IPS-20b (cell line): ENCODE measurements at regions not wholly inside any gene's neighbourhood (a gene's known extent, or its start where the extent isn't known, plus 50 kb on each side); places are given as distances from the start of the nearest gene placed in this dataset.

ENCODE experiments used
- H3K27ac ChIP-seq: one replicate; pipeline ENCODE4 v1.5.1; 2013; ENCODE audit warnings: low read length
- H3K27me3 ChIP-seq: 2 replicates; pipeline ENCODE4 v1.6.1; 2013; ENCODE audit warnings: mild to moderate bottlenecking, low read length, inconsistent platforms; ENCODE audit not compliant: insufficient read depth
- H3K36me3 ChIP-seq: 2 replicates; pipeline ENCODE4 v1.6.1; 2013; ENCODE audit warnings: low read depth, mild to moderate bottlenecking, inconsistent platforms, low read length, moderate library complexity; ENCODE audit not compliant: insufficient read depth
- H3K4me1 ChIP-seq: 2 replicates; pipeline ENCODE4 v1.6.1; 2013; ENCODE audit warnings: mild to moderate bottlenecking, control low read depth, inconsistent platforms, low read length, moderate library complexity; ENCODE audit not compliant: insufficient read depth
- H3K4me3 ChIP-seq: 2 replicates; pipeline ENCODE4 v1.5.1; 2013; ENCODE audit warnings: mild to moderate bottlenecking, low read length, inconsistent platforms
- H3K9ac ChIP-seq: 2 replicates; pipeline ENCODE4 v1.6.1; 2013; ENCODE audit warnings: low read depth, mild to moderate bottlenecking, inconsistent platforms, low read length, moderate library complexity
- H3K9me3 ChIP-seq: 2 replicates; pipeline ENCODE4 v1.6.1; 2013; ENCODE audit warnings: mild to moderate bottlenecking, low read depth, low read length, inconsistent platforms; ENCODE audit not compliant: insufficient read depth

DNA sequence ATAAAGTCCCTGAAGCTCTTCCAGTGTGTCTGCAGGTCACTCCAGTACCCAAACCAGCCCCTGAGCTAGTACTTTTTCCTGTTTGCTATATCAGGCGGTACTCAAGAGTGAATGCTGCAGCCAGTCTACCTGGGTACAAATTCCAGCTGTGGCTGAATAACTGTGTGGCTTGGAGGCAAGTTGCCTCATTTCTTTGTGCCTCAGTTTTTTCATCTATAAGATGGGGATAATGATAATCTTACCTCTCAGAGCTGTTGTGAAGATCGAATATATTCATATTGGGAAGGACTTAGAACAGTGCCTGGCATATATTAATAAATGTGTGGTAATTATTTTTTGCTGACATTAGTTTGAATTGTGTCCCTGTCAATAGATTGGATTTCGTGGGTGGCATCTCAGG, 191.2 kb downstream of the WDR11 start:
- Histone ChIP-seq H3K4me3 (no peak overlapping the region), H3K27ac (no peak overlapping the region), H3K36me3 (no peaks in the 10 kb centered on the region), H3K9me3 (no peaks in the 10 kb centered on the region), H3K4me1 (no peaks in the 10 kb centered on the region), H3K27me3 (no peaks in the 10 kb centered on the region), H3K9ac (no peak overlapping the region)

DNA sequence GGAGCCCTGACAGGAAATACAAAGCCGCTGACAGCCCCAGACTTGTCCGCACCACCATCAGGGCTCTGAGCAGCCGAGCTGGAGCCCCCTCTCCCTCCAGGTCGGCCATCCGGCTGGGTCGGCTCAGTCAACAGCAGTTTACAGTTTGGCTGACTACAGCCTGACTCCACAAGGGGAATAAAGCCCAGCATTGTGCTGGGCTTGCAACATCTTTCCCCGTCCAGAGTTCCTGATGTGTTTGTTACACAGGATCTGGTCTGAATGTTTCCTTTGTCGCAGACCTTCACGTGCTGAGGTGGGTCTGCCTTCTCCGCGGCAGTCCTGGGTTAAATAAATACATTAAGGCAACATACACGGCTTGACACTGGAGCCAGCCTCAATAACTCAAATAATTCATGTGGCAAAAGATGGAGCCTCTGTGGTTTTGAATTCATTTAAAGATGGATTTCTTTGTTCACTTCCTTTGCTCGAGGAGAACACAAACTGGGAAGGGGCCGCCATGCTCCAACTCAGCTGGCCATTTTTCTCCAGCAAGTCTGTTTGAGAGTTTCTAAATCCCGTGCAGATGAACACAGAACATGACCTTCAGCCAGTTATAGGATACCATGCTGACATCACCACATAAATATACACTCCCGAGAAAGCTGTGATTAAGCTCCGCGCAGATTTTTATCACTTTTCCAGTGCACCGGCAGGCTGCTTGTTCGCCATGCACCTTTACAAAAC, 192.1 kb downstream of the WDR11 start:
- Histone ChIP-seq H3K4me1 (no peaks in the 10 kb centered on the region), H3K4me3 (no peak overlapping the region), H3K27ac (no peak overlapping the region), H3K27me3 (no peaks in the 10 kb centered on the region), H3K9me3 (no peaks in the 10 kb centered on the region), H3K9ac (no peak overlapping the region), H3K36me3 (no peaks in the 10 kb centered on the region)

DNA sequence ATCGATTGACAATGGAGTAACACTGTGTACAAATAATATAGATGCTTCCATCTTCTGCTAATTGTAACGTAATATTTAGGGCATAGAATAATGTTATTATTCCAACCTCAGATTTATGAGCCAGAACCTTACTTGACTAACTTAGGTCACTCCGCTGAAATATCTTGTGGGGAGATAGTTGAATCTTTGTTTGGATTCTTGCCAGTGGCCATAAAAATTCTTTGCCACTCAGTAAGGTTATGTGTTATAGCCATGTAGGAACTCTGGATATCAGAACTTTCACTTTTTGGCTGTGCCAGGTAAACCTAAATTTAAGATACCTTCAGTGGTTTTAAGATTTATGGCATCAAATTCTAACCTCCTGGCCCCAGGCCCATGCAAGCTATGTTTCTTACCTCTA, 197.6 kb downstream of the WDR11 start:
- Histone ChIP-seq H3K9me3 (no peaks in the 10 kb centered on the region), H3K27ac (no peak overlapping the region), H3K36me3 (no peaks in the 10 kb centered on the region), H3K4me1 (no peaks in the 10 kb centered on the region), H3K27me3 (no peaks in the 10 kb centered on the region), H3K9ac (no peak overlapping the region), H3K4me3 (no peak overlapping the region)

DNA sequence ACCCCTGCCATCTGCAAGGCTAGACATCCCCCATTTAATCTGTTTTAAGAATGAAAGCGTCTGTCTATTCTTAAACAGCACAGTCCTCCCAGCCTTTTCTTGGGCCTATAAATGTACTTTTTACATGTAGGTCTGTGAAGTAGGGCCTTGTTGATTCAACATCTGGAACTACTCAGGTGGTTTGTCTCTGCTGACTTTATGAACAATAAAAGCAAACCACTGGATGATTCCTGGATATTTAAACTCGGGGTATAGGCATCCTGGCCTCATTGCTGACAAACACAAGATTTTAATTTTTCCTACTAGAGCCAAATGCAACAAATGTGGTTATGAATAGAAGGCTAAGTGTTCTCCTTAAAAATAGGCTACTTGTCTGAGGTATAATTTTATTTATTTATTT, 198.3 kb downstream of the WDR11 start:
- H3K4me3 ChIP-seq: no peak overlapping the region
- no peak overlapping the region for H3K9ac ChIP-seq
- no peaks in the 10 kb centered on the region for H3K36me3 ChIP-seq
- no peak overlapping the region for H3K27ac ChIP-seq
- no peaks in the 10 kb centered on the region for H3K4me1 ChIP-seq
- H3K27me3 ChIP-seq: no peaks in the 10 kb centered on the region
- no peaks in the 10 kb centered on the region for H3K9me3 ChIP-seq

DNA sequence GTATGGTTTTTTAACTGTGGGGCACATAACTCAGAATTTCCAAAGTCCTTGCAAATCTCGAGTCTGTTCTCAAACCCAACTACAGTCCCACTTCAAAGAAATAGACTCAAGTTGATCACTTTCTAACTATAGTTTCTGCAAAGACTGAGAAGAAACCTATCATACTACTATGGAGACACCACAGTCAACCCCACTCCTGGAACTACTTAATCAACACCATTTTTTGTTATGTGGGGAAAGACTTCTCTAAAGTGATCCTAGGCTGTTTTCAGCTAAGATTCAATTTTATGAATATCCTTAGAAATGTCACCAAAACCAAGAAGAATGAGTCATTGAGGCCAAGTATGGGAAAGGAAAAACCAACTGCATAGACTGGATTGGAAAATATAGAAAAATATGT, 198.8 kb downstream of the WDR11 start:
- Histone ChIP-seq H3K9me3 (no peaks in the 10 kb centered on the region), H3K27me3 (no peaks in the 10 kb centered on the region), H3K4me1 (no peaks in the 10 kb centered on the region), H3K27ac (no peak overlapping the region), H3K9ac (no peak overlapping the region), H3K36me3 (no peaks in the 10 kb centered on the region), H3K4me3 (no peak overlapping the region)

DNA sequence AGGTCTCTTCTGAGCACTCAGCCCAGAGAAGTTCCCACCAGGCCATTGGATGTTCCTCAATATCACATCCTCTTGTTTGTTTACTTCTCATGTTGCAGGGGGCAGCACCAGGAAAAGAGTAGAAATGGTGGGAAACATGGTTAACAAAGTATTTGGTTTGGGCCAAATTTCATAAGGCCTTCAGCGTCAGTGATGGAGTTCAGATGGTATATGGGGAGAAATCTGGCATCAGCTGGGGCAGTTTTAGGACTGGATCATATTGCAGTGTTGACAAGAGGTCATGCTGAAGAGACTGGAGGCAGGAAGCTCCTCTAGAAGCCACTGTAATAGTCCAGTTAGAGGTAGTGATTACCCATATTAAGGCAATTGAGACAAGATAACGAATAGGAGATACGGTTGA, 200.0 kb downstream of the WDR11 start:
- Histone ChIP-seq H3K4me1 (no peaks in the 10 kb centered on the region), H3K9me3 (no peaks in the 10 kb centered on the region), H3K27ac (no peak overlapping the region)

DNA sequence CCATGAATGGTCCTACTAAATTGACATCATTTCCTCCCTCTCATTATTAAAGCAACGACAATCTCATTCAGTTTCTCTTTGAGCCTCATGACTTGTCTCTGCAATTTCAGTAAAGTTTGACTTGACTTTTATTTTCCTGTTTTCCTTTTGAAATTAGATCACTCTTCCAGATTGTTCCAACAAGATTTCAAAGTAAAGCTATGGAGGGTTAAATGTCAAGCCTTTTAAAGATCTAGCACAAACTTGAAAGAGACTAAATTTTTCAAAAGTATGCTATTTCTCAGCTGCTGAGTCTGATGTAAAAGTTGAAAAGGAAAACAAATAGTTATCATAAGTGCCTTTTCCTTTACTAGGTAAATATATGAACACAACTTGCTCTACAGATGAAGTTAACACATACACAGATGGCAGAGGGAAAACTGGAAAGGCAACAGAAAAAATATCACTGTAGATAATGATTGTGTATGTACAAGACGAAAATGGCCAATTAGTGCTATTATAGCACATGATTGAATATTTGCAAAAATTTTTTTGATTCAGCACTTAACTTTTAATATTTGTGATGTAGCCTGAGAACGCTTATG, 200.6 kb downstream of the WDR11 start:
- no peaks in the 10 kb centered on the region for H3K36me3 ChIP-seq
- H3K4me3 ChIP-seq: no peak overlapping the region
- no peaks in the 10 kb centered on the region for H3K9me3 ChIP-seq
- no peaks in the 10 kb centered on the region for H3K27me3 ChIP-seq
- H3K4me1 ChIP-seq: no peaks in the 10 kb centered on the region
- no peak overlapping the region for H3K27ac ChIP-seq
- no peak overlapping the region for H3K9ac ChIP-seq

More for the DNA sequence above, 200.0 kb downstream of the WDR11 start:
- Histone ChIP-seq H3K36me3 (no peaks in the 10 kb centered on the region), H3K9ac (no peak overlapping the region), H3K27me3 (no peaks in the 10 kb centered on the region), H3K4me3 (no peak overlapping the region)

DNA sequence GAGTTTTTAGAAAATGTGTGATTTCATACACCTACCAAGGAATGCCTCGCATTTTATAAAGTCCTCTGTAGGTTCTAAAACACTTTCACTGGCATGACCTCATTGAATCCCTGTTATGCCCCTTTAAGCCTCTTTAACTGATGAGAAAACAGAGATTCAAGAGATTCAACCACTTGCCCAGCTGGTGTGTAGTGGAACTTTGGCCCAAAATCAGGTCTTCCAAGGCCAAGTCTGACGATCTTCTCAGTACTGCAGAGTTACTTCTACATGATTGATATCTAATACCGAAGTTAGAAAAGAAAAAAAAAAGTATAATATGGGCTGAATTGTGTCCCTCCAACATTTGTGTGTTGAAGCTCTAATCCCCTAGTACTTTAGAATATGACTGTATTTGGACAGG, 202.0 kb downstream of the WDR11 start:
- Histone ChIP-seq H3K9ac (no peak overlapping the region), H3K9me3 (no peaks in the 10 kb centered on the region), H3K36me3 (no peaks in the 10 kb centered on the region), H3K27me3 (no peaks in the 10 kb centered on the region), H3K27ac (no peak overlapping the region), H3K4me3 (no peak overlapping the region), H3K4me1 (no peaks in the 10 kb centered on the region)

DNA sequence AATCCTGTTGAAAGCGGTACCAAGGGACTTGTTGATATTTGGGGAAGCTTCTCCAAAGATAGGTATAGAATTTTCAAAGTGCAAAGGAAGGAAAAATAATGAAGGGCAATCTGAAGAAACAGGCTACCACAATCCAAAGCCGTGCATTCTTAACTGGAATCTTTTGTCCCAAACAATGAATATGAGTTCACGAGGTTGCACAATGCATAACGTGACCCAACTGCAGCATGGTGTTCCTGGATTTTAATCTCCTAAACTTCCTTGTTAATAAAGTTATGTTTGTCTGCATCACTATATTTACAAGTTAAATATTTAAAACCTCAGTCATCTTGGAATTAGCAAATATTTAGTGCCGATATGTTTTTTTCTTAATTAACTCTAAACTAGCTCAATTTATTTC, 203.7 kb downstream of the WDR11 start:
- Histone ChIP-seq H3K4me1 (no peaks in the 10 kb centered on the region), H3K9me3 (no peaks in the 10 kb centered on the region), H3K27me3 (no peaks in the 10 kb centered on the region), H3K4me3 (no peak overlapping the region), H3K9ac (no peak overlapping the region), H3K36me3 (no peaks in the 10 kb centered on the region), H3K27ac (no peak overlapping the region)

DNA sequence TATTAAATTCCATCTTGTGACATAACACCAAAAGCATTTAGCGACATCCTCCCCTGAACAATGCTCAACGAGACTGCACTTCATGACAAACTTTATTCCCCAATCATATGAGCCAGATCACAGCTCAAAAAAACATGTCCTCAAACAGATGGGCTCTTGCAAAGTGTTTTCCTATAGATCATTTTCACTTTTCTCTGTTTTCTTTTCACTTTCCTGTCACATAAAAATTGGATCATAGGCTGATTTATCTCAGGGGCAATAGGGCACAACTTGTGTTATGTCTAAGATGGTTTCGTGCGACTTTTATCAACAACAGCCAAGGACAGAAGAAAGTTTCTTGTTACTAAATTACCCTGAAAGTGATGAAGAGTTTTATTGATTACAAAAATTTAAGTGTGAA, 206.1 kb downstream of the WDR11 start:
- Histone ChIP-seq H3K27me3 (no peaks in the 10 kb centered on the region), H3K36me3 (no peaks in the 10 kb centered on the region), H3K9me3 (no peaks in the 10 kb centered on the region), H3K4me3 (no peak overlapping the region), H3K27ac (no peak overlapping the region), H3K4me1 (no peaks in the 10 kb centered on the region), H3K9ac (no peak overlapping the region)

DNA sequence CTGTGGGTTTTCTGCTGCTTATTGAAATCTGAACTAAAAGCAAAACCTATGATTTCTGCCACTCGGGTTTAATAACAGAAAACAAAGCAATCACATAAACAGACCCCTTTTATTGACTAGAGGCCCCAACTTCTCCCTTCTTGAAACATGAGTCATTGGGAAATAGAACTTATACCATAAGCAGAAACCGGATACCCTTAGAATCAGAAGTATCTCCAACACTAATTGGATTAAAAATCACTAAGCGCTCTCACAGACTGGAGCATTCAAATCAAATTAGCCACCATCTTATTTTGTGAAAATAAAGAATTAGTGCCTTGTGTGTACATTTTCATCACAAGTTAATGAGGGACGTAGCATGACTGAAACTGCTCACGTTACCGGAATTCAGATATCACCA, 206.9 kb downstream of the WDR11 start:
- Histone ChIP-seq H3K4me1 (no peaks in the 10 kb centered on the region), H3K36me3 (no peaks in the 10 kb centered on the region), H3K9me3 (no peaks in the 10 kb centered on the region), H3K4me3 (no peak overlapping the region), H3K27ac (no peak overlapping the region), H3K27me3 (no peaks in the 10 kb centered on the region), H3K9ac (no peak overlapping the region)

DNA sequence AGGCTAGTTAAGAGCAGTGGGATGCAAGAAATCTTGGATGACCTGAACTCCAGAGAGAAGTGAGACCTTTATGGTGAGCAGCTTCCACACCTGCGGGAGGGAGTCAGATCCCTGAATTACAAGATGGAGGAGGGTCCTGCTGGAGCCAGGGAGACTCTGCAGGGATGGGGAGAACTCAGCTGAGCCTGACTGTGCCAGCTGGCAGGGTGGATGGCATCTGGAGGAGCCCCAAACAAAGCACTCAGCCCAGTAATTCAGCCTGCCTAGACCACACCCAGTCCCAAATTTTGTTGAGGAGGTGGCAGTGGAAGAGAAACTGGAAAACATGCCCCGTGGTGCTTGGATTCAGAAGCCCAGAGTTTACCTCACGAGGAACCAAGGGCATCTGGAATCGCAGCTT, 208.2 kb downstream of the WDR11 start:
- Histone ChIP-seq H3K36me3 (no peaks in the 10 kb centered on the region), H3K9me3 (no peaks in the 10 kb centered on the region), H3K4me1 (no peaks in the 10 kb centered on the region), H3K9ac (no peak overlapping the region), H3K4me3 (no peak overlapping the region), H3K27ac (no peak overlapping the region), H3K27me3 (no peaks in the 10 kb centered on the region)
